T-cell (primary cell): ENCODE measurements at regions not wholly inside any gene's neighbourhood (a gene's known extent, or its start where the extent isn't known, plus 50 kb on each side); places are given as distances from the start of the nearest gene placed in this dataset.
A peak's percentile ranks its signal among the peaks of the same experiment; 100 is the strongest.

Source experiments
- ATAC-seq, 4 experiments: fragments of 200-7000 bp in 3 of 4; fragments of 150-1000 bp in 1 of 4; cut with Tn5 transposase; replicated peaks in 1 of 4; 1 replicate in 3 of 4; 2 replicates in 1 of 4; pipeline ENCODE4 v1.10.0; 2021; ENCODE audit warnings: moderate library complexity in 3 of 4, mild to moderate bottlenecking in 2 of 4, moderate number of reproducible peaks in 1 of 4
- CTCF ChIA-PET, 2 donors: fragments of 300-600 bp; sonication (Branson Sonifier 250); formaldehyde crosslinking; loops; one replicate each; lab custom pipeline; 2022; ENCODE audit warnings: antibody characterized with exemption in 2 of 2; lab: Charles Lee
- POLR2A ChIA-PET, 2 donors: fragments of 300-600 bp; sonication (Branson Sonifier 250); formaldehyde crosslinking; loops; one replicate each; lab custom pipeline; 2022; ENCODE audit warnings: antibody characterized with exemption in 2 of 2; lab: Charles Lee
- DNase-seq, 35 experiments: peaks; one replicate each; pipeline versions ENCODE4 v3.0.0 to v3.0.0-alpha.2; 2013 to 2023
- H3K27ac ChIP-seq: one replicate; pipeline ENCODE4 v1.5.1; 2013; ENCODE audit warnings: low read length
- H3K27me3 ChIP-seq, 2 experiments: replicated peaks in 1 of 2; 1 replicate in 1 of 2; 2 replicates in 1 of 2; pipeline versions ENCODE4 v1.6.1 to v1.7.0; 2013; ENCODE audit warnings: low read length in 1 of 2, mixed read lengths in 1 of 2; ENCODE audit not compliant: control insufficient read depth in 2 of 2, insufficient read depth in 2 of 2; ENCODE audit errors: extremely low read depth in 1 of 2
- H3K36me3 ChIP-seq, 2 donors: 1 replicate in 1 of 2; 2 replicates in 1 of 2; pipeline versions ENCODE4 v1.6.1 to v1.7.0; 2013; ENCODE audit warnings: low read length in 1 of 2; ENCODE audit not compliant: control insufficient read depth in 2 of 2, insufficient read depth in 1 of 2; ENCODE audit errors: extremely low read depth in 1 of 2
- H3K4me1 ChIP-seq, 2 experiments: 1 replicate in 1 of 2; 2 replicates in 1 of 2; pipeline versions ENCODE4 v1.6.1 to v1.7.0; 2013; ENCODE audit warnings: low read length in 2 of 2, mixed read lengths in 1 of 2; ENCODE audit not compliant: insufficient read depth in 2 of 2, control insufficient read depth in 1 of 2; ENCODE audit errors: extremely low read depth in 1 of 2
- H3K4me3 ChIP-seq, 2 donors: 1 replicate in 1 of 2; 2 replicates in 1 of 2; pipeline versions ENCODE4 v1.5.1 to v1.7.0; 2013; ENCODE audit warnings: mild to moderate bottlenecking in 2 of 2, low read length in 1 of 2, moderate library complexity in 1 of 2; ENCODE audit not compliant: control insufficient read depth in 1 of 2; ENCODE audit errors: extremely low read depth in 1 of 2
- H3K9me3 ChIP-seq: 2 replicates; pipeline ENCODE4 v1.7.0; 2013
- H3K27ac Mint-ChIP-seq, 2 donors: one replicate each; pipeline ENCODE4 v1.8.0; 2020 to 2021; ENCODE audit warnings: mild to moderate bottlenecking in 2 of 2, mixed read lengths in 2 of 2
- H3K27me3 Mint-ChIP-seq, 2 donors: one replicate each; pipeline ENCODE4 v1.8.0; 2021 to 2022; ENCODE audit warnings: mixed read lengths in 2 of 2
- H3K36me3 Mint-ChIP-seq: one replicate; pipeline ENCODE4 v1.8.0; 2021; ENCODE audit warnings: mixed read lengths
- H3K4me1 Mint-ChIP-seq, 3 donors: one replicate each; pipeline ENCODE4 v1.8.0; 2020 to 2022; ENCODE audit warnings: mixed read lengths in 3 of 3, mild to moderate bottlenecking in 1 of 3
- H3K4me3 Mint-ChIP-seq, 3 donors: one replicate each; pipeline ENCODE4 v1.8.0; 2020 to 2022; ENCODE audit warnings: mild to moderate bottlenecking in 3 of 3, mixed read lengths in 3 of 3, moderate library complexity in 3 of 3
- H3K9me3 Mint-ChIP-seq, 3 donors: one replicate each; pipeline ENCODE4 v1.8.0; 2020 to 2022; ENCODE audit warnings: mixed read lengths in 3 of 3
- WGBS: methylation state at CpG from one replicate; pipeline ENCODE4 v1.1.5; 2013; ENCODE audit warnings: missing lambda C conversion rate; ENCODE audit not compliant: insufficient coverage; 5-methylcytosine and 5-hydroxymethylcytosine counted together

GRCh38 chr20:33908336-33908735 is 85.4 kb upstream of the RALY start:
- H3K27ac ChIP-seq = no peak overlapping the region
- no peak overlapping the region for H3K4me3 ChIP-seq
- H3K4me3 Mint-ChIP-seq = no peak overlapping the region
- WGBS = 59% methylated on average over 6 of the region's 6 CpGs
- ChIA-PET POLR2A (no interaction called here), CTCF (no interaction called here)
- no peak for ATAC-seq
- no peaks in the 10 kb centered on the region for H3K4me1 Mint-ChIP-seq
- no peak for DNase-seq
- no peaks in the 10 kb centered on the region for H3K9me3 ChIP-seq
- no peaks in the 10 kb centered on the region for H3K9me3 Mint-ChIP-seq
- H3K27ac Mint-ChIP-seq = no peak overlapping the region
- H3K27me3 ChIP-seq = peaks cover 0 to 12% of the 10 kb centered on the region in 2 experiments
- H3K27me3 Mint-ChIP-seq = peaks cover 3% of the 10 kb centered on the region in 2 donors
- no peaks in the 10 kb centered on the region for H3K36me3 ChIP-seq
- no peaks in the 10 kb centered on the region for H3K36me3 Mint-ChIP-seq
- no peaks in the 10 kb centered on the region for H3K4me1 ChIP-seq

GRCh38 chr20:33908868-33909267 is 84.8 kb upstream of the RALY start:
- H3K27me3 ChIP-seq = peaks cover 0 to 10% of the 10 kb centered on the region in 2 experiments
- no peaks in the 10 kb centered on the region for H3K9me3 ChIP-seq
- DNase-seq (no peak), ATAC-seq (no peak)
- H3K27ac Mint-ChIP-seq = no peak overlapping the region
- H3K36me3 ChIP-seq = no peaks in the 10 kb centered on the region
- H3K9me3 Mint-ChIP-seq = no peaks in the 10 kb centered on the region
- ChIA-PET CTCF (no interaction called here), POLR2A (no interaction called here)
- 100% methylated on average over 1 of the region's 6 CpGs for WGBS
- no peak overlapping the region for H3K27ac ChIP-seq
- H3K4me3 Mint-ChIP-seq = no peak overlapping the region
- H3K27me3 Mint-ChIP-seq = peaks cover 3 to 5% of the 10 kb centered on the region in 2 donors
- H3K4me1 Mint-ChIP-seq = no peaks in the 10 kb centered on the region
- no peaks in the 10 kb centered on the region for H3K4me1 ChIP-seq
- no peak overlapping the region for H3K4me3 ChIP-seq
- no peaks in the 10 kb centered on the region for H3K36me3 Mint-ChIP-seq

GRCh38 chr20:33909331-33909921 is 84.3 kb upstream of the RALY start:
- H3K9me3 Mint-ChIP-seq = no peaks in the 10 kb centered on the region
- peaks cover 0 to 8% of the 10 kb centered on the region in 2 experiments for H3K27me3 ChIP-seq
- no peaks in the 10 kb centered on the region for H3K36me3 ChIP-seq
- CTCF ChIA-PET = no interaction called here
- H3K27ac Mint-ChIP-seq = no peak overlapping the region
- DNase-seq = no peak
- no peak overlapping the region for H3K4me3 Mint-ChIP-seq
- H3K4me3 ChIP-seq = no peak overlapping the region
- H3K4me1 Mint-ChIP-seq = peaks cover 0 to 2% (median under 1%) of the 10 kb centered on the region in 3 donors
- no peaks in the 10 kb centered on the region for H3K36me3 Mint-ChIP-seq
- WGBS = 100% methylated on average over 1 of the region's 6 CpGs
- no peak for ATAC-seq
- POLR2A ChIA-PET = no interaction called here
- no peaks in the 10 kb centered on the region for H3K9me3 ChIP-seq
- no peak overlapping the region for H3K27ac ChIP-seq
- H3K27me3 Mint-ChIP-seq = peaks cover 3 to 5% of the 10 kb centered on the region in 2 donors
- no peaks in the 10 kb centered on the region for H3K4me1 ChIP-seq

- ChIA-PET POLR2A (no interaction called here), CTCF (no interaction called here)
- DNase-seq (no peak), ATAC-seq (no peak)
- no peaks in the 10 kb centered on the region for H3K36me3 ChIP-seq
- H3K4me1 ChIP-seq = peaks cover 0 to 2% of the 10 kb centered on the region in 2 experiments
- no peak overlapping the region for H3K4me3 Mint-ChIP-seq
- H3K36me3 Mint-ChIP-seq = no peaks in the 10 kb centered on the region
- no peak overlapping the region for H3K27ac ChIP-seq
- H3K9me3 Mint-ChIP-seq = no peaks in the 10 kb centered on the region
- H3K27ac Mint-ChIP-seq = no peak overlapping the region
- whole genome bisulfite sequencing = no CpG with 5 or more reads among the region's 2 CpGs
- H3K27me3 ChIP-seq = peaks cover 0 to 8% of the 10 kb centered on the region in 2 experiments
- no peaks in the 10 kb centered on the region for H3K9me3 ChIP-seq
- H3K27me3 Mint-ChIP-seq = peaks cover 0 to 5% of the 10 kb centered on the region in 2 donors
- peaks cover 4 to 8% (median 7%) of the 10 kb centered on the region in 3 donors for H3K4me1 Mint-ChIP-seq
- H3K4me3 ChIP-seq = no peak overlapping the region
These were observed 83.7 kb upstream of the RALY start for GRCh38 chr20:33910056-33910455.

GRCh38 chr20:33910529-33911327 is 83.0 kb upstream of the RALY start:
- Histone ChIP-seq H3K27ac (no peak overlapping the region), H3K27me3 (peaks cover 0 to 8% of the 10 kb centered on the region in 2 experiments), H3K36me3 (no peaks in the 10 kb centered on the region), H3K9me3 (no peaks in the 10 kb centered on the region), H3K4me3 (no peak overlapping the region), H3K4me1 (peaks cover 0 to 2% of the 10 kb centered on the region in 2 experiments)
- CTCF ChIA-PET = no interaction called here
- H3K9me3 Mint-ChIP-seq = no peaks in the 10 kb centered on the region
- POLR2A ChIA-PET = no interaction called here
- no peaks in the 10 kb centered on the region for H3K36me3 Mint-ChIP-seq
- peaks cover 9 to 14% (median 14%) of the 10 kb centered on the region in 3 donors for H3K4me1 Mint-ChIP-seq
- WGBS = 85% methylated on average over 4 of the region's 6 CpGs
- DNase-seq (no peak), ATAC-seq (no peak)
- H3K27me3 Mint-ChIP-seq = peaks cover 0 to 5% of the 10 kb centered on the region in 2 donors
- no peak overlapping the region for H3K27ac Mint-ChIP-seq
- H3K4me3 Mint-ChIP-seq = no peak overlapping the region

- Histone ChIP-seq H3K9me3 (no peaks in the 10 kb centered on the region), H3K4me1 (peaks cover 0 to 2% of the 10 kb centered on the region in 2 experiments), H3K27ac (no peak overlapping the region), H3K4me3 (no peak overlapping the region), H3K27me3 (peaks cover 0 to 6% of the 10 kb centered on the region in 2 experiments), H3K36me3 (no peaks in the 10 kb centered on the region)
- Mint-ChIP-seq H3K27me3 (peaks cover 0 to 5% of the 10 kb centered on the region in 2 donors), H3K9me3 (no peaks in the 10 kb centered on the region), H3K4me3 (no peak overlapping the region), H3K4me1 (peaks cover 12 to 18% (median 14%) of the 10 kb centered on the region in 3 donors), H3K36me3 (no peaks in the 10 kb centered on the region), H3K27ac (no peak overlapping the region)
- ChIA-PET CTCF (interaction anchor here (0.6 to 2.8 kb wide), 16 partner anchors 9 to 215 kb away, joined by 3 to 16 read pairs (median 3); partner anchors contain the start of gene RALY (in 1 of the 2)), POLR2A (interaction anchor here in 1 of 2 donors (0.7 kb wide), 1 partner anchor 46 kb away, joined by 3 read pairs; no protein-coding TSS in a partner anchor)
- DNase-seq = peak in 34 of 35 experiments; percentile 2 to 62 (median 26)
- peak; percentile 89 to 96 (median 95) for ATAC-seq
- WGBS = 0% methylated on average over 1 of the region's 4 CpGs
These were observed 78.8 kb upstream of the RALY start for GRCh38 chr20:33914919-33915318.
